Heart left ventricle (tissue), 13 donors: ENCODE measurements at regions not wholly inside any gene's neighbourhood (a gene's known extent, or its start where the extent isn't known, plus 50 kb on each side); places are given as distances from the start of the nearest gene placed in this dataset.

Experiments
- CTCF ChIP-seq, 12 donors: fragments of 200-600 bp; sonication (generic) in 4 of 12; IDR thresholded peaks; one replicate each; pipeline versions ENCODE4 v1.5.0 to v1.8.0; 2018 to 2022; ENCODE audit warnings: antibody characterized with exemption in 12 of 12, mild to moderate bottlenecking in 5 of 12
- POLR2A ChIP-seq, 2 donors: fragments of 450-650 bp; IDR thresholded peaks; one replicate each; pipeline ENCODE4 v1.6.1; 2017; ENCODE audit warnings: antibody characterized with exemption in 2 of 2, mild to moderate bottlenecking in 2 of 2, moderate library complexity in 2 of 2
- donor health status: ischemic (EF 13 %, LVEDD 7.1; RV severe dilation, severe dysfunction).
- donor health status: DM: no; HTN: yes; CAD: no.
- donor health status: DM: no; HTN: no; CAD: no.
- donor health status: ischemic (EF 25% LVEDD 6.9; RV normal size, moderate dysfunction).
- donor health status: ischemic (EF 25% LVEDD 5.7; RV mildly dilated, moderate dysfunction).
- donor health status: ischemic (EF 35%, LVEDD 5.7; RV mildly dilated, moderate dysfunction).
- donor health status: nonischemic (EF 11% LVEDD 7.7; RV severe dilation, severe dysfunction).
- donor health status: DM: yes; HTN: yes; CAD: no.
- donor health status: PGD.
- donor health status: ischemic (EF 29% LVEDD 5.4; RV normal size, mild dysfunction).
- donor health status: nonischemic (EF 23%, LVEDD 6.1; RV moderate dilation, normal function).

GRCh38 chr3:118029049-118029448, 1005.6 kb downstream of the IGSF11 start:
- no peak for TF ChIP-seq POLR2A (IDR thresholded peaks at IDR 0.05)
- TF ChIP-seq CTCF (IDR thresholded peaks at IDR 0.05), result no peak
